B cell (primary cell): ENCODE measurements at regions not wholly inside any gene's neighbourhood (a gene's known extent, or its start where the extent isn't known, plus 50 kb on each side); places are given as distances from the start of the nearest gene placed in this dataset.

Source experiments
- EZH2 ChIP-seq: IDR thresholded peaks from 2 replicates; pipeline ENCODE4 v1.6.1; 2012; ENCODE audit warnings: borderline replicate concordance, low read depth, mild to moderate bottlenecking, moderate library complexity, low read length; ENCODE audit not compliant: insufficient read depth, poor library complexity, severe bottlenecking
- TF ChIP-seq, protein P1 (sequence below): fragments of 200-600 bp; IDR thresholded peaks from one replicate; pipeline ENCODE4 v1.8.0; 2022; ENCODE audit warnings: antibody characterized with exemption, mild to moderate bottlenecking

GRCh38 chr7:67882843-67883242 lies 886.2 kb downstream of the TYW1 start:
- TF ChIP-seq, protein P1, sequence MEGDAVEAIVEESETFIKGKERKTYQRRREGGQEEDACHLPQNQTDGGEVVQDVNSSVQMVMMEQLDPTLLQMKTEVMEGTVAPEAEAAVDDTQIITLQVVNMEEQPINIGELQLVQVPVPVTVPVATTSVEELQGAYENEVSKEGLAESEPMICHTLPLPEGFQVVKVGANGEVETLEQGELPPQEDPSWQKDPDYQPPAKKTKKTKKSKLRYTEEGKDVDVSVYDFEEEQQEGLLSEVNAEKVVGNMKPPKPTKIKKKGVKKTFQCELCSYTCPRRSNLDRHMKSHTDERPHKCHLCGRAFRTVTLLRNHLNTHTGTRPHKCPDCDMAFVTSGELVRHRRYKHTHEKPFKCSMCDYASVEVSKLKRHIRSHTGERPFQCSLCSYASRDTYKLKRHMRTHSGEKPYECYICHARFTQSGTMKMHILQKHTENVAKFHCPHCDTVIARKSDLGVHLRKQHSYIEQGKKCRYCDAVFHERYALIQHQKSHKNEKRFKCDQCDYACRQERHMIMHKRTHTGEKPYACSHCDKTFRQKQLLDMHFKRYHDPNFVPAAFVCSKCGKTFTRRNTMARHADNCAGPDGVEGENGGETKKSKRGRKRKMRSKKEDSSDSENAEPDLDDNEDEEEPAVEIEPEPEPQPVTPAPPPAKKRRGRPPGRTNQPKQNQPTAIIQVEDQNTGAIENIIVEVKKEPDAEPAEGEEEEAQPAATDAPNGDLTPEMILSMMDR: no peak
- no peak for TF ChIP-seq EZH2
